Progenitor cell of endocrine pancreas (in vitro differentiated cells): ENCODE measurements at regions not wholly inside any gene's neighbourhood (a gene's known extent, or its start where the extent isn't known, plus 50 kb on each side); places are given as distances from the start of the nearest gene placed in this dataset.

Source experiments
- DNase-seq: peaks from one replicate; pipeline ENCODE4 v3.0.0; 2021; ENCODE audit warnings: low spot score; ENCODE audit not compliant: unreplicated experiment
- H3K27ac Mint-ChIP-seq: 2 replicates; pipeline ENCODE4 v1.8.0; 2021; ENCODE audit warnings: mild to moderate bottlenecking, moderate library complexity, mixed read lengths
- H3K27me3 Mint-ChIP-seq: 2 replicates; pipeline ENCODE4 v1.8.0; 2021; ENCODE audit warnings: mixed read lengths
- H3K36me3 Mint-ChIP-seq: 2 replicates; pipeline ENCODE4 v1.8.0; 2022; ENCODE audit warnings: mixed read lengths; ENCODE audit not compliant: insufficient read depth
- H3K4me1 Mint-ChIP-seq: 2 replicates; pipeline ENCODE4 v1.8.0; 2021; ENCODE audit warnings: low read depth, mixed read lengths
- H3K4me3 Mint-ChIP-seq: 2 replicates; pipeline ENCODE4 v1.8.0; 2021; ENCODE audit warnings: low read depth, mild to moderate bottlenecking, moderate library complexity, mixed read lengths
- H3K9me3 Mint-ChIP-seq: 2 replicates; pipeline ENCODE4 v1.8.0; 2021; ENCODE audit warnings: low read depth, mixed read lengths
- CTCF ChIP-seq: fragments of 200-600 bp; sonication (generic); IDR thresholded peaks from one replicate; pipeline ENCODE4 v1.5.0; 2021; ENCODE audit warnings: antibody characterized with exemption, mild to moderate bottlenecking; ENCODE audit not compliant: unreplicated experiment

GRCh38 chr1:115194506-115194905 is 105.2 kb upstream of the TSPAN2 start:
- no peak for TF ChIP-seq CTCF
- Mint-ChIP-seq H3K27ac (no peak overlapping the region), H3K27me3 (peaks cover 11% of the 10 kb centered on the region), H3K9me3 (no peaks in the 10 kb centered on the region), H3K36me3 (no peaks in the 10 kb centered on the region), H3K4me1 (peaks cover 2% of the 10 kb centered on the region), H3K4me3 (no peak overlapping the region)
- no peak for DNase-seq

GRCh38 chr1:115193046-115193828 is 103.9 kb upstream of the TSPAN2 start:
- DNase-seq = no peak
- TF ChIP-seq CTCF = no peak
- H3K27ac Mint-ChIP-seq = no peak overlapping the region
- no peaks in the 10 kb centered on the region for H3K36me3 Mint-ChIP-seq
- no peak overlapping the region for H3K4me3 Mint-ChIP-seq
- H3K9me3 Mint-ChIP-seq = no peaks in the 10 kb centered on the region
- H3K4me1 Mint-ChIP-seq = peaks cover 8% of the 10 kb centered on the region
- H3K27me3 Mint-ChIP-seq = peaks cover 11% of the 10 kb centered on the region

DNA sequence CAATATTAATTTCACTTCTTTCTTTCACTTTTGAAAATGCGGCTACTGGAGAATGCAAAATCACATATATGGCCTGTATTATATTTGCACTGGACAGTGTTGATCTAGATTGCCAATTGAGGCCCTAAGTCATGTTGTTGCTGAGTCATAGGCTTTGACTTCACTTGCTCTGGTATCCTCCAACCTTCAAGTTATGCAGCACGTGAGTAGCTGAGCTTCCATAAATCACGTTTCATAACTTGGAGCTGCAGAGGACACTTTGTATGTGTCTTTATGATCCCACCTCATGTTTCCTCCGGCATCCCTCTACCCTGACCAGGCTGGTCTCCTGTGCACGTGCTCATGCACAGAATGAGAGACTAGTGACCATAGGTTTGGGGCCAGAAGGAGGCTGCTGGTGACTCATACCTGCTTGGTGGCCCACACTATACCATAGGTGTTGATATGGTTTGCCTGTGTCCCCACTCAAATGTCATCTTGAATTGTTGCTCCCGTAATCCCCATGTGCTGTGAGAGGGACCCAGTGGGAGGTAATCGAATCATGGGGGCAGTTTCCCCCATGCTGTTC is 103.0 kb upstream of the TSPAN2 start:
- Mint-ChIP-seq H3K4me3 (no peak overlapping the region), H3K27ac (no peak overlapping the region), H3K27me3 (peaks cover 3% of the 10 kb centered on the region), H3K36me3 (no peaks in the 10 kb centered on the region), H3K9me3 (peaks cover 6% of the 10 kb centered on the region), H3K4me1 (peaks cover 8% of the 10 kb centered on the region)
- no peak for TF ChIP-seq CTCF
- DNase-seq = no peak

DNA sequence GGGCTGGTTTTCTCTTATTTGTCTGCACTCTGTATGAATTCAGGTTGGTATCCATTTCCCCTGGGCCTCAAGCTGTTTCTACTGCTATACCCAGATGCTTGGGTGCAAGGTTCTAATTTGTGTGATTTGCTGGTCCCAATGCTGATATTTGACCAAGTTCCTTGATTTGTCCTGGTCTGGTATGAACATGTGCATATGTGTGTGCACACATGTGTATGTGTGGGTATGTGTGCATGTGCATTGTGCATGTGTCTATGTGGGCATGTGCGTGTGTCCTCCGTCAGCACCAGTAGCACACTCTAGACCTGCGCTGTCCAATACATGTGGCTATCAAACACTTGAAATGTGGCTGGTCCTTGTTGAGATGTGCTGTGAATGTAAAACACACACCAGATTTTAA is 102.4 kb upstream of the TSPAN2 start:
- DNase-seq = no peak
- H3K27me3 Mint-ChIP-seq = no peaks in the 10 kb centered on the region

More for the DNA sequence above, 102.4 kb upstream of the TSPAN2 start:
- no peaks in the 10 kb centered on the region for H3K36me3 Mint-ChIP-seq
- no peak overlapping the region for H3K27ac Mint-ChIP-seq
- H3K4me3 Mint-ChIP-seq = no peak overlapping the region
- peaks cover 8% of the 10 kb centered on the region for H3K4me1 Mint-ChIP-seq
- no peak for TF ChIP-seq CTCF
- H3K9me3 Mint-ChIP-seq = peaks cover 6% of the 10 kb centered on the region
